SU-DHL-6 (cell line): ENCODE measurements at regions not wholly inside any gene's neighbourhood (a gene's known extent, or its start where the extent isn't known, plus 50 kb on each side); places are given as distances from the start of the nearest gene placed in this dataset.

Experiments
- H2AFZ ChIP-seq: fragments of 200-600 bp; sonication (generic); 2 replicates; pipeline ENCODE4 v1.6.1; 2014; ENCODE audit warnings: low read depth, mild to moderate bottlenecking, moderate library complexity, mixed read lengths, antibody characterized with exemption, low read length; ENCODE audit not compliant: severe bottlenecking
- H3F3A ChIP-seq: fragments of 200-600 bp; shearing (Covaris generic); 2 replicates; pipeline ENCODE4 v1.6.0; 2016; ENCODE audit warnings: antibody characterized with exemption, mild to moderate bottlenecking; ENCODE audit not compliant: insufficient read depth
- H3K27ac ChIP-seq: fragments of 200-600 bp; sonication (generic); 2 replicates; pipeline ENCODE4 v1.5.1; 2016; ENCODE audit warnings: low read depth, mild to moderate bottlenecking, low read length, moderate library complexity, mixed read lengths
- H3K27me3 ChIP-seq: fragments of 200-600 bp; sonication (generic), shearing (Covaris generic); 2 replicates; pipeline ENCODE4 v1.6.0; 2014; ENCODE audit warnings: mild to moderate bottlenecking, low read length
- H3K36me3 ChIP-seq: fragments of 200-600 bp; sonication (generic); 2 replicates; pipeline ENCODE4 v1.6.1; 2014; ENCODE audit warnings: mild to moderate bottlenecking, low read length, mixed read lengths
- H3K4me2 ChIP-seq: fragments of 300-600, 200-600 bp; shearing (Covaris generic), sonication (generic); 2 replicates; pipeline ENCODE4 v1.6.0; 2014; ENCODE audit warnings: low read length, low read depth, mild to moderate bottlenecking; ENCODE audit not compliant: poor library complexity, severe bottlenecking
- H3K4me3 ChIP-seq: fragments of 200-600 bp; sonication (generic); 2 replicates; pipeline ENCODE4 v1.5.1; 2014; ENCODE audit warnings: antibody characterized with exemption, low read length, mild to moderate bottlenecking, mixed read lengths; ENCODE audit not compliant: insufficient read depth, poor library complexity, severe bottlenecking
- H3K79me2 ChIP-seq: fragments of 200-600 bp; sonication (generic); 2 replicates; pipeline ENCODE4 v1.6.1; 2014; ENCODE audit warnings: mild to moderate bottlenecking, low read length, moderate library complexity; ENCODE audit not compliant: insufficient read depth
- H3K9ac ChIP-seq: fragments of 200-600 bp; sonication (generic); 2 replicates; pipeline ENCODE4 v1.7.0; 2014; ENCODE audit warnings: mild to moderate bottlenecking, low read length
- H3K9me2 ChIP-seq: fragments of 200-600 bp; sonication (generic); replicated peaks from 2 replicates; pipeline ENCODE4 v1.6.1; 2014; ENCODE audit warnings: low read length; ENCODE audit not compliant: insufficient read depth
- H3K9me3 ChIP-seq: fragments of 200-600 bp; sonication (generic); 2 replicates; pipeline ENCODE4 v1.6.1; 2014; ENCODE audit warnings: low read length, mixed read lengths; ENCODE audit not compliant: insufficient read depth
- H4K20me1 ChIP-seq: fragments of 200-600 bp; sonication (generic); 2 replicates; pipeline ENCODE4 v1.6.1; 2014; ENCODE audit warnings: low read depth, mild to moderate bottlenecking, antibody characterized with exemption, low read length, moderate library complexity, mixed read lengths
- EZH2phosphoT487 ChIP-seq: fragments of 200-600 bp; sonication (generic), shearing (Covaris generic); conservative IDR thresholded peaks from 2 replicates; pipeline ENCODE4 v1.6.1; 2018; ENCODE audit warnings: mild to moderate bottlenecking, antibody characterized with exemption, low read length, moderate library complexity, mixed read lengths
- TF ChIP-seq, protein P1 (sequence below): fragments of 200-600 bp; sonication (generic); IDR thresholded peaks from one replicate; pipeline ENCODE4 v1.5.1; 2017; ENCODE audit warnings: antibody characterized with exemption, mild to moderate bottlenecking, low read length, moderate library complexity; ENCODE audit not compliant: insufficient read depth, poor library complexity, severe bottlenecking

DNA sequence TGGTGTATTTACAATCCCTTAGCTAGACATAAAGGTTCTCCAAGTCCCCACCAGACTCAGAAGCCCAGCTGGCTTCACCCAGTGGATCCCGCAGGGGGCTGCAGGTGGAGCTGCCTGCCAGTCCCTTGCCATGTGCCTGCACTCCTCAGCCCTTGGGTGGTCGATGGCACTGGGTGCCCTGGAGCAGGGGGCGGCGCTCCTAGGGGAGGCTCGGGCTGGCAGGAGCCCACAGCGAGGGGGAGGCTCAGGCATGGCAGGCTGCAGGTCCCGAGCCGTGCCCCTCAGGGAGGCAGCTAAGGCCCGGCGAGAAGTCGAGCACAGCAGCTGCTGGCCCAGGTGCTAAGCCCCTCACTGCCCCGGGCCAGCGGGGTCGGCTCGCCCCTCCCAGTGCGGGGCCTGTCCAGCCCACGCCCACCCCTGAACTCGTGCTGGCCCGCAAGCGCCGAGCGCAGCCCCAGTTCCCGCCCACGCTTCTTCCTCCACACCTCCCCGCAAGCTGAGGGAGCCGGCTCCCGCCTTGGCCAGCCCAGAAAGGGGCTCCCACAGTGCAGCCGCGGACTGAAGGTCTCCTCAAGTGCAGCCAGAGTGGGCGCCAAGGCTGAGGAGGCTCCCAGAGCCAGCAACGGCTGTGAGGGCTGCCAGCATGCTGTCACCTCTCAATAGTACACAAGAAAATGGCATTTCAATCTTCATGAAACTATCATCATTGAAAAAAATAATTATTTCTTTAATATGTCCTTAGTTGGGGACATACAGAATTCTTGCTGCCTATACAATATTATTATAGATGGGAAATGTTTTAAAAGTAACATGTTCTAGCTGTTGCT, 189.1 kb downstream of the SLC7A11 start:
- Histone ChIP-seq H3K4me3 (no peak overlapping the region), H2AFZ (no peak overlapping the region), H3K79me2 (no peaks in the 10 kb centered on the region), H3K36me3 (no peaks in the 10 kb centered on the region), H3K27me3 (no peaks in the 10 kb centered on the region), H3K9me3 (no peaks in the 10 kb centered on the region), H4K20me1 (no peaks in the 10 kb centered on the region), H3F3A (no peaks in the 10 kb centered on the region), H3K9ac (no peak overlapping the region), H3K4me2 (no peak overlapping the region), H3K27ac (no peak overlapping the region), H3K9me2 (no peaks in the 10 kb centered on the region)
- TF ChIP-seq, protein P1, sequence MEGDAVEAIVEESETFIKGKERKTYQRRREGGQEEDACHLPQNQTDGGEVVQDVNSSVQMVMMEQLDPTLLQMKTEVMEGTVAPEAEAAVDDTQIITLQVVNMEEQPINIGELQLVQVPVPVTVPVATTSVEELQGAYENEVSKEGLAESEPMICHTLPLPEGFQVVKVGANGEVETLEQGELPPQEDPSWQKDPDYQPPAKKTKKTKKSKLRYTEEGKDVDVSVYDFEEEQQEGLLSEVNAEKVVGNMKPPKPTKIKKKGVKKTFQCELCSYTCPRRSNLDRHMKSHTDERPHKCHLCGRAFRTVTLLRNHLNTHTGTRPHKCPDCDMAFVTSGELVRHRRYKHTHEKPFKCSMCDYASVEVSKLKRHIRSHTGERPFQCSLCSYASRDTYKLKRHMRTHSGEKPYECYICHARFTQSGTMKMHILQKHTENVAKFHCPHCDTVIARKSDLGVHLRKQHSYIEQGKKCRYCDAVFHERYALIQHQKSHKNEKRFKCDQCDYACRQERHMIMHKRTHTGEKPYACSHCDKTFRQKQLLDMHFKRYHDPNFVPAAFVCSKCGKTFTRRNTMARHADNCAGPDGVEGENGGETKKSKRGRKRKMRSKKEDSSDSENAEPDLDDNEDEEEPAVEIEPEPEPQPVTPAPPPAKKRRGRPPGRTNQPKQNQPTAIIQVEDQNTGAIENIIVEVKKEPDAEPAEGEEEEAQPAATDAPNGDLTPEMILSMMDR: no peak
- TF ChIP-seq EZH2phosphoT487: no peak

DNA sequence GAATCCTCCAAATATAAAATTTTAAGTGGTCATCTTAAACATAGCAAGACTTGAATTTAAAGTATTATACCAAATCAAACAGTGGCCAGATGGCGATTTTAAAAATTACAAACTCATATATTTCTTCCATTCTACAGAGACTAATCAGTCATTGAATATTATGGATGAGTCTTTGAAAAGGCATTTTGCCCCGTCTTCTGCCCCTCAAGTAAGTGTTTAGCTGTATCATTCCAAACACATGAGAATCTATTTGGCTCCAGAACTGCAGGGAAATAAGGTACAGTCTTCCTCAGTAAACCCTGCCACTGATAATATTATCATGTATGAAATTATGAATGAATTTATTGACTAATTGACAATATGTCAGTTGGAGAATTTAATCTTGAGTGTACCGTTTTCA, 191.0 kb downstream of the SLC7A11 start:
- H3K9me3 ChIP-seq: no peaks in the 10 kb centered on the region
- H3K36me3 ChIP-seq: no peaks in the 10 kb centered on the region
- TF ChIP-seq, protein P1: no peak
- no peak for TF ChIP-seq EZH2phosphoT487
- no peaks in the 10 kb centered on the region for H4K20me1 ChIP-seq
- no peak overlapping the region for H3K9ac ChIP-seq
- no peak overlapping the region for H2AFZ ChIP-seq
- no peak overlapping the region for H3K4me3 ChIP-seq
- no peaks in the 10 kb centered on the region for H3F3A ChIP-seq
- no peaks in the 10 kb centered on the region for H3K79me2 ChIP-seq
- no peak overlapping the region for H3K27ac ChIP-seq
- no peak overlapping the region for H3K4me2 ChIP-seq
- H3K27me3 ChIP-seq: no peaks in the 10 kb centered on the region
- H3K9me2 ChIP-seq: no peaks in the 10 kb centered on the region

DNA sequence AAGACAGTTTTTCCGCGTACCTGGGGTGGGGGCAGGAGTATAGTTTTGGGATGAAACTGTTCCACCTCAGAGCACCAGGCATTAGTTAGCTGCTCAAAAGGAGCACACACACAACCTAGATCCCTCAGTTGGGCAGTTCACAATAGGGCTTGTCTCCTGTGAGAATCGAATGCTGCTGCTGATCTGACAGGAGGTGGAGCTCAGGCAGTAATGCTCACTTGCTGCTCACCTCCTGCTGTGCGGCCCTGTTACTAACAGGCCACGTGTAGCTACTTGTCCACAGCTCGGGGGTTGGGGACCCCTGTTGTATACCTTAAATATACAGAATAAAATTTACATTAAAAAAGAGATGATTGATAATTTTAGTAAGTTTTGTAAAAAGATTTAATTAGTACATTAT, 191.5 kb downstream of the SLC7A11 start:
- no peak overlapping the region for H3K4me3 ChIP-seq
- no peak overlapping the region for H2AFZ ChIP-seq
- no peak overlapping the region for H3K27ac ChIP-seq
- H4K20me1 ChIP-seq: no peaks in the 10 kb centered on the region
- H3K9ac ChIP-seq: no peak overlapping the region
- H3K36me3 ChIP-seq: no peaks in the 10 kb centered on the region
- no peaks in the 10 kb centered on the region for H3K27me3 ChIP-seq
- no peaks in the 10 kb centered on the region for H3K9me3 ChIP-seq
- H3K79me2 ChIP-seq: no peaks in the 10 kb centered on the region
- no peaks in the 10 kb centered on the region for H3K9me2 ChIP-seq
- H3F3A ChIP-seq: no peaks in the 10 kb centered on the region
- no peak overlapping the region for H3K4me2 ChIP-seq
- no peak for TF ChIP-seq EZH2phosphoT487
- TF ChIP-seq, protein P1: no peak
